K562 (cell line): ENCODE measurements at regions not wholly inside any gene's neighbourhood (a gene's known extent, or its start where the extent isn't known, plus 50 kb on each side); places are given as distances from the start of the nearest gene placed in this dataset.

Experiments
- ATAC-seq: fragments of 200-7000 bp; cut with Tn5 transposase; 3 replicates; pipeline ENCODE4 v1.9.1; 2020; ENCODE audit warnings: moderate library complexity
- BruUV-seq: library from RNA; stranded (reverse); fragments of 400-500 nt; replicated peaks from 2 replicates; lab custom pipeline; 2021; lab: Mats Ljungman, UMichigan
- CTCF ChIA-PET: fragments of 300-600 bp; formaldehyde crosslinking; extraction: SDS; loops from one replicate; lab custom pipeline; 2021; ENCODE audit warnings: low intra/inter-chr PET ratio; lab: Yijun Ruan, JAX
- POLR2A ChIA-PET: fragments of 300-600, 350-650 bp; sonication (Branson Sonifier 250); formaldehyde crosslinking; extraction: SDS; loops from one replicate; lab custom pipeline; 2021; ENCODE audit warnings: antibody characterized with exemption, inconsistent platforms; lab: Yijun Ruan, JAX
- DNase-seq, 4 experiments: peaks; one replicate each; pipeline versions ENCODE4 v3.0.0 to v3.0.0-alpha.2; 2011 to 2018; ENCODE audit warnings: low spot score in 3 of 4, mixed read lengths in 3 of 4; ENCODE audit errors: extremely low read depth in 1 of 4
- FAIRE-seq: peaks from 2 replicates; lab custom pipeline; 2011; peaks lifted over from hg19 to GRCh38; lab: Jason Lieb, UNC
- H2AFZ ChIP-seq: 2 replicates; pipeline ENCODE4 v1.6.0; 2011; ENCODE audit warnings: low read depth, low read length, control low read depth, inconsistent platforms
- H3K27ac ChIP-seq: fragments of 200-600 bp; 3 replicates; pipeline ENCODE4 v1.8.0; 2011; ENCODE audit warnings: low read depth, mild to moderate bottlenecking, control low read depth, inconsistent platforms, low read length, moderate library complexity, mixed read lengths; ENCODE audit errors: extremely low read depth
- H3K27me3 ChIP-seq, 2 experiments: fragments of 300-600 bp in 1 of 2; 2 replicates in 1 of 2; 3 replicates in 1 of 2; pipeline versions ENCODE4 v1.6.0 to v1.8.0; 2011; ENCODE audit warnings: inconsistent platforms in 2 of 2, low read length in 2 of 2, mild to moderate bottlenecking in 1 of 2, mixed read lengths in 1 of 2, moderate library complexity in 1 of 2; ENCODE audit not compliant: control insufficient read depth in 2 of 2, insufficient read depth in 2 of 2
- H3K36me3 ChIP-seq: fragments of 300-600 bp; 3 replicates; pipeline ENCODE4 v1.8.0; 2011; ENCODE audit warnings: mild to moderate bottlenecking, low read length, inconsistent platforms; ENCODE audit not compliant: control insufficient read depth, insufficient read depth
- H3K4me1 ChIP-seq, 2 experiments: fragments of 200-600 bp in 1 of 2; replicated peaks in 1 of 2; 2 replicates in 1 of 2; 3 replicates in 1 of 2; pipeline versions ENCODE4 v1.5.1 to v1.8.0; 2011; ENCODE audit warnings: inconsistent platforms in 2 of 2, low read length in 2 of 2, mild to moderate bottlenecking in 1 of 2, mixed read lengths in 1 of 2, moderate library complexity in 1 of 2; ENCODE audit not compliant: control insufficient read depth in 2 of 2, insufficient read depth in 2 of 2
- H3K4me2 ChIP-seq: 2 replicates; pipeline ENCODE4 v1.6.1; 2011; ENCODE audit warnings: low read length, control low read depth, inconsistent platforms, mixed read lengths; ENCODE audit not compliant: insufficient read depth
- H3K4me3 ChIP-seq: fragments of 200-600 bp; sonication (generic), shearing (Covaris generic); 2 replicates; pipeline ENCODE4 v1.5.1; 2016; ENCODE audit warnings: control low read depth, inconsistent platforms
- H3K79me2 ChIP-seq: fragments of 200-600 bp; 3 replicates; pipeline ENCODE4 v1.8.0; 2011; ENCODE audit warnings: low read length, inconsistent platforms; ENCODE audit not compliant: control insufficient read depth, insufficient read depth
- H3K9ac ChIP-seq, 2 experiments: 2 replicates each; pipeline versions ENCODE4 v1.6.0 to v1.6.1; 2011; ENCODE audit warnings: low read depth in 2 of 2, low read length in 2 of 2, control low read depth in 1 of 2, inconsistent platforms in 1 of 2, mild to moderate bottlenecking in 1 of 2, mixed read lengths in 1 of 2; ENCODE audit not compliant: insufficient read depth in 1 of 2
- H3K9me1 ChIP-seq: one replicate; pipeline ENCODE4 v1.6.0; 2011; ENCODE audit warnings: inconsistent platforms, mild to moderate bottlenecking, low read length, moderate library complexity; ENCODE audit not compliant: control insufficient read depth, insufficient read depth
- H3K9me3 ChIP-seq: replicated peaks from 2 replicates; pipeline ENCODE4 v1.5.1; 2011; ENCODE audit warnings: low read depth, low read length, inconsistent platforms; ENCODE audit not compliant: control insufficient read depth, insufficient read depth
- H4K20me1 ChIP-seq: replicated peaks from 2 replicates; pipeline ENCODE4 v1.6.1; 2011; ENCODE audit warnings: low read length, inconsistent platforms, mixed read lengths; ENCODE audit not compliant: control insufficient read depth, insufficient read depth
- ADNP ChIP-seq: fragments of 200-800 bp; sonication (Bioruptor generic); IDR thresholded peaks from 2 replicates; pipeline ENCODE4 v1.6.1; 2016; ENCODE audit warnings: missing genetic modification characterization, missing compliant biosample characterization
- ARNT ChIP-seq, 2 experiments: fragments of 450-650 bp; IDR thresholded peaks; 2 replicates each; pipeline ENCODE4 v1.6.1; 2016; ENCODE audit warnings: mild to moderate bottlenecking in 1 of 2
- CTCF ChIP-seq, 3 experiments: IDR thresholded peaks in 2 of 3; conservative IDR thresholded peaks in 1 of 3; 2 replicates each; pipeline ENCODE4 v1.5.1; 2011 to 2012; ENCODE audit warnings: low read length in 3 of 3, mild to moderate bottlenecking in 3 of 3, control low read depth in 2 of 3, improper control_type of control experiment in 1 of 3, inconsistent platforms in 1 of 3, low read depth in 1 of 3, mixed read lengths in 1 of 3, moderate library complexity in 1 of 3; ENCODE audit not compliant: insufficient read depth in 2 of 3
- EP400 ChIP-seq: fragments of 450-650 bp; IDR thresholded peaks from 2 replicates; pipeline ENCODE4 v1.6.1; 2017; ENCODE audit warnings: antibody characterized with exemption, mild to moderate bottlenecking, moderate library complexity
- EZH2 ChIP-seq: IDR thresholded peaks from 2 replicates; pipeline ENCODE4 v1.6.1; 2012; ENCODE audit warnings: low read depth, mild to moderate bottlenecking, inconsistent platforms, low read length, borderline replicate concordance
- FOXK2 ChIP-seq, 2 experiments: fragments of 450-650 bp; IDR thresholded peaks in 1 of 2; conservative IDR thresholded peaks in 1 of 2; 2 replicates each; pipeline ENCODE4 v1.6.1; 2016; ENCODE audit warnings: low read depth in 2 of 2, mild to moderate bottlenecking in 1 of 2
- HMBOX1 ChIP-seq: sonication (generic); IDR thresholded peaks from 2 replicates; pipeline ENCODE4 v1.6.1; 2016
- JUNB ChIP-seq: fragments of 450-650 bp; formaldehyde crosslinking; conservative IDR thresholded peaks from 2 replicates; pipeline ENCODE4 v1.4.0; 2020; ENCODE audit warnings: mild to moderate bottlenecking
- NELFE ChIP-seq: IDR thresholded peaks from 2 replicates; pipeline ENCODE4 v1.6.1; 2011; ENCODE audit warnings: mild to moderate bottlenecking; ENCODE audit not compliant: insufficient read depth, insufficient read length
- SMAD1 ChIP-seq: fragments of 150-350 bp; IDR thresholded peaks from 2 replicates; pipeline ENCODE4 v1.6.1; 2014; ENCODE audit warnings: low read length, low read depth; ENCODE audit not compliant: partially characterized antibody
- SMARCA5 ChIP-seq: fragments of 450-650 bp; IDR thresholded peaks from 2 replicates; pipeline ENCODE4 v1.6.1; 2016
- SMC3 ChIP-seq: conservative IDR thresholded peaks from 2 replicates; pipeline ENCODE4 v1.6.1; 2011; ENCODE audit warnings: low read depth, low read length, improper control_type of control experiment; ENCODE audit not compliant: insufficient read depth
- SP2 ChIP-seq: IDR thresholded peaks from 2 replicates; pipeline ENCODE4 v1.6.1; 2011; ENCODE audit warnings: mild to moderate bottlenecking, low read depth, low read length, moderate library complexity; ENCODE audit not compliant: poor library complexity, severe bottlenecking; ENCODE audit errors: extremely low read depth
- TGIF2 ChIP-seq: sonication (generic); formaldehyde crosslinking; IDR thresholded peaks from 2 replicates; pipeline ENCODE4 v1.8.1; 2022; ENCODE audit warnings: mild to moderate bottlenecking, missing genetic modification reagents, moderate library complexity
- USF2 ChIP-seq: sonication (generic); formaldehyde crosslinking; IDR thresholded peaks from 2 replicates; pipeline ENCODE4 v1.5.0; 2020; ENCODE audit warnings: missing genetic modification reagents
- XRCC3 ChIP-seq: fragments of 450-650 bp; IDR thresholded peaks from 2 replicates; pipeline ENCODE4 v1.6.1; 2017; ENCODE audit warnings: mild to moderate bottlenecking, moderate library complexity
- ZNF24 ChIP-seq: fragments of 450-650 bp; IDR thresholded peaks from 2 replicates; pipeline ENCODE4 v1.6.1; 2016
- ZNF280B ChIP-seq: fragments of 250-450 bp; sonication (Bioruptor Pico); IDR thresholded peaks from 2 replicates; pipeline ENCODE4 v1.5.1; 2021; ENCODE audit warnings: mild to moderate bottlenecking
- ZNF316 ChIP-seq: fragments of 450-650 bp; IDR thresholded peaks from 2 replicates; pipeline ENCODE4 v1.6.1; 2016
- WGBS: fragments of 100-300 bp; shearing (Covaris generic); methylation state at CpG from one replicate; pipeline ENCODE4 v1.1.6; 2016; ENCODE audit warnings: low coverage, mixed read lengths; ENCODE audit not compliant: insufficient coverage; ENCODE audit errors: missing lambda C conversion rate; 5-methylcytosine and 5-hydroxymethylcytosine counted together
- in situ Hi-C: fragments of 300-500 bp; cut with MboI; formaldehyde crosslinking; loops from 4 replicates; pipeline ENCODE4 v1.15.0; 2018; ENCODE audit warnings: inconsistent platforms, mixed read lengths
- intact Hi-C: fragments of 100-400 bp; cut with micrococcal nuclease; formaldehyde crosslinking; loops from 2 replicates; pipeline ENCODE4 v1.14.2; 2022

- no peaks in the 10 kb centered on the region for H3K9me3 ChIP-seq
- in situ Hi-C loops (no loop called here), intact Hi-C loops (no loop called here)
- FAIRE-seq, result peak; percentile 52
- H3K79me2 ChIP-seq, result no peaks in the 10 kb centered on the region
- H2AFZ ChIP-seq, result no peak overlapping the region
- peaks cover 0 to 11% of the 10 kb centered on the region in 2 experiments; a peak in 2 of 5 replicates for H3K27me3 ChIP-seq
- CTCF ChIA-PET, result no interaction called here
- peak in 2 of 4 experiments; percentile 8 to 31 for DNase-seq
- H4K20me1 ChIP-seq, result no peaks in the 10 kb centered on the region
- ATAC-seq, result peak; percentile 73
- H3K4me2 ChIP-seq, result no peak overlapping the region
- POLR2A ChIA-PET, result interaction anchor here (0.7 kb wide), 1 partner anchor 19 kb away, joined by 3 read pairs; no protein-coding TSS in a partner anchor
- no peaks in the 10 kb centered on the region for H3K9me1 ChIP-seq
- 17% methylated on average over 10 of the region's 10 CpGs for WGBS
- H3K27ac ChIP-seq, result no peak overlapping the region
- no peaks in the 10 kb centered on the region for H3K36me3 ChIP-seq
- BruUV-seq, result no TSS peak
- H3K4me3 ChIP-seq, result no peak overlapping the region
- H3K4me1 ChIP-seq, result no peaks in the 10 kb centered on the region
- no peak overlapping the region for H3K9ac ChIP-seq
- TF ChIP-seq TGIF2 (CRISPR knock-in tag) (no peak), EP400 (no peak), XRCC3 (no peak), HMBOX1 (peak; percentile 34; the same call in 1 of the 2 replicates), NELFE (no peak), ADNP (tag) (0 out of 2 replicates have a peak, but pooled peaks have one; percentile 32), CTCF (IDR thresholded peaks at IDR 0.05 in 2 of 3, conservative IDR thresholded peaks at IDR 0.05 in 1 of 3; ENCODE audit: insufficient read depth in 2 of 3, low read depth in 1 of 3, low read length in 3 of 3) (no peak), ZNF280B (CRISPR knock-in tag) (no peak), SP2 (no peak), ARNT (IDR thresholded peaks at IDR 0.05) (no peak), EZH2 (no peak), SMARCA5 (no peak), ZNF316 (no peak), FOXK2 (conservative IDR thresholded peaks at IDR 0.05 in 1 of 2, IDR thresholded peaks at IDR 0.05 in 1 of 2; ENCODE audit: low read depth in 2 of 2) (no peak), ZNF24 (no peak), USF2 (CRISPR knock-in tag) (no peak), SMAD1 (no peak), SMC3 (no peak), JUNB (CRISPR knock-in tag) (no peak)
Observed at GRCh38 chr2:44118257-44118656, 50.4 kb upstream of the PPM1B start.
